ENCODE measurements at regions not wholly inside any gene's neighbourhood (a gene's known extent, or its start where the extent isn't known, plus 50 kb on each side); places are given as distances from the start of the nearest gene placed in this dataset.

- no peak for TF ChIP-seq POLR2A (IDR thresholded peaks at IDR 0.05; ENCODE audit: low read depth, low read length)
- TF ChIP-seq POLR2AphosphoS5 (IDR thresholded peaks at IDR 0.05; ENCODE audit: low read depth, low read length) = no peak
- no peak for TF ChIP-seq POU2F2 (IDR thresholded peaks at IDR 0.05; ENCODE audit: low read depth, low read length)
- TF ChIP-seq TAF1 (IDR thresholded peaks at IDR 0.05; ENCODE audit: low read depth, low read length) = no peak
- TF ChIP-seq SPI1 (IDR thresholded peaks at IDR 0.05; ENCODE audit: low read depth, low read length) = no peak
Measured at GRCh38 chr17:72053449-72053848, 67.4 kb upstream of the SOX9 start.
